H1 (cell line): ENCODE measurements at regions not wholly inside any gene's neighbourhood (a gene's known extent, or its start where the extent isn't known, plus 50 kb on each side); places are given as distances from the start of the nearest gene placed in this dataset.

Experiments used
- CTCF ChIA-PET: fragments of 300-600 bp; sonication (Branson Sonifier 250); formaldehyde crosslinking; loops from one replicate; lab custom pipeline; 2021; ENCODE audit not compliant: partially characterized antibody; lab: Charles Lee
- POLR2A ChIA-PET: fragments of 300-600 bp; sonication (Branson Sonifier 250); formaldehyde crosslinking; loops from one replicate; lab custom pipeline; 2021; ENCODE audit warnings: inconsistent platforms; ENCODE audit not compliant: partially characterized antibody; lab: Charles Lee
- DNase-seq, 2 experiments: peaks; one replicate each; pipeline versions ENCODE4 v3.0.0 to v3.0.0-alpha.2; 2010 to 2022; ENCODE audit warnings: low spot score in 2 of 2, low read depth in 1 of 2, mixed read lengths in 1 of 2
- FAIRE-seq: peaks from 2 replicates; lab custom pipeline; 2011; peaks lifted over from hg19 to GRCh38; lab: Jason Lieb, UNC
- H2AFZ ChIP-seq: 2 replicates; pipeline ENCODE4 v1.8.1; 2012; ENCODE audit warnings: low read length, inconsistent platforms
- H2AK5ac ChIP-seq: 2 replicates; pipeline ENCODE4 v1.6.1; 2013; ENCODE audit warnings: low read depth, low read length
- H2BK120ac ChIP-seq: replicated peaks from 2 replicates; pipeline ENCODE3; 2013; ENCODE audit warnings: low read depth, low read length, inconsistent platforms
- H2BK12ac ChIP-seq: 2 replicates; pipeline ENCODE4 v1.6.1; 2013; ENCODE audit warnings: low read depth, low read length
- H2BK15ac ChIP-seq: 2 replicates; pipeline ENCODE4 v1.6.1; 2013; ENCODE audit warnings: low read length
- H2BK20ac ChIP-seq: 2 replicates; pipeline ENCODE4 v1.6.1; 2013; ENCODE audit warnings: low read length
- H2BK5ac ChIP-seq: 2 replicates; pipeline ENCODE4 v1.6.1; 2013; ENCODE audit warnings: low read depth, low read length
- H3K14ac ChIP-seq: 2 replicates; pipeline ENCODE4 v1.6.1; 2013; ENCODE audit warnings: inconsistent platforms; ENCODE audit not compliant: insufficient read length
- H3K18ac ChIP-seq: 2 replicates; pipeline ENCODE4 v1.6.1; 2013; ENCODE audit warnings: low read length; ENCODE audit errors: extremely low read depth
- H3K23ac ChIP-seq: 2 replicates; pipeline ENCODE4 v1.6.1; 2013; ENCODE audit warnings: inconsistent platforms; ENCODE audit not compliant: insufficient read length
- H3K23me2 ChIP-seq: 2 replicates; pipeline ENCODE4 v1.6.1; 2013; ENCODE audit warnings: low read depth, low read length
- H3K27ac ChIP-seq: 2 replicates; pipeline ENCODE4 v1.6.1; 2011; ENCODE audit warnings: low read depth, low read length, inconsistent platforms
- H3K27me3 ChIP-seq, 4 experiments: replicated peaks in 1 of 4; 1 replicate in 1 of 4; 2 replicates in 3 of 4; pipeline versions ENCODE4 v1.6.1 to v1.8.1; 2011 to 2013; ENCODE audit warnings: low read length in 3 of 4, mild to moderate bottlenecking in 3 of 4, inconsistent platforms in 2 of 4, mixed read lengths in 2 of 4, moderate library complexity in 1 of 4; ENCODE audit not compliant: control insufficient read depth in 3 of 4, insufficient read depth in 3 of 4; ENCODE audit errors: extremely low read depth in 1 of 4
- H3K36me3 ChIP-seq, 4 experiments: 2 replicates each; pipeline versions ENCODE4 v1.6.1 to v1.8.1; 2011 to 2013; ENCODE audit warnings: mild to moderate bottlenecking in 4 of 4, low read length in 3 of 4, moderate library complexity in 2 of 4, control low read depth in 1 of 4, inconsistent platforms in 1 of 4; ENCODE audit not compliant: insufficient read depth in 4 of 4, control insufficient read depth in 2 of 4
- H3K4ac ChIP-seq: replicated peaks from 2 replicates; pipeline ENCODE3; 2013; ENCODE audit warnings: low read length, low read depth, mixed read lengths, inconsistent platforms; ENCODE audit not compliant: insufficient read length
- H3K4me1 ChIP-seq, 4 experiments: replicated peaks in 1 of 4; 1 replicate in 1 of 4; 2 replicates in 3 of 4; pipeline versions ENCODE4 v1.6.1 to v1.8.1; 2011 to 2013; ENCODE audit warnings: low read length in 3 of 4, inconsistent platforms in 2 of 4, mixed read lengths in 1 of 4; ENCODE audit not compliant: insufficient read depth in 4 of 4, control insufficient read depth in 3 of 4
- H3K4me2 ChIP-seq, 2 experiments: 2 replicates each; pipeline versions ENCODE4 v1.6.1 to v1.8.1; 2011 to 2013; ENCODE audit warnings: low read depth in 2 of 2, low read length in 2 of 2, control low read depth in 1 of 2, inconsistent platforms in 1 of 2, mild to moderate bottlenecking in 1 of 2; ENCODE audit not compliant: insufficient read depth in 1 of 2
- H3K4me3 ChIP-seq, 4 experiments: fragments of 200-600, 300-600 bp in 1 of 4; sonication (generic), shearing (Covaris generic), sonication (Bioruptor Twin) in 1 of 4; 2 replicates each; pipeline versions ENCODE4 v1.5.1 to v1.8.1; 2011 to 2016; ENCODE audit warnings: low read length in 4 of 4, low read depth in 3 of 4, control low read depth in 2 of 4, inconsistent platforms in 2 of 4, mild to moderate bottlenecking in 2 of 4, mixed read lengths in 1 of 4, moderate library complexity in 1 of 4; ENCODE audit not compliant: insufficient read depth in 2 of 4; ENCODE audit errors: extremely low read depth in 1 of 4
- H3K56ac ChIP-seq: replicated peaks from 2 replicates; pipeline ENCODE3; 2013; ENCODE audit warnings: low read depth, mild to moderate bottlenecking, mixed read lengths, low read length, inconsistent platforms; ENCODE audit not compliant: insufficient read length
- H3K79me1 ChIP-seq: 2 replicates; pipeline ENCODE4 v1.6.1; 2013; ENCODE audit warnings: low read depth, low read length, control low read depth
- H3K79me2 ChIP-seq, 2 experiments: 2 replicates each; pipeline versions ENCODE4 v1.6.1 to v1.8.1; 2012 to 2013; ENCODE audit warnings: low read length in 2 of 2, mild to moderate bottlenecking in 2 of 2, inconsistent platforms in 1 of 2; ENCODE audit not compliant: insufficient read depth in 2 of 2, control insufficient read depth in 1 of 2
- H3K9ac ChIP-seq, 4 experiments: replicated peaks in 1 of 4; 1 replicate in 1 of 4; 2 replicates in 3 of 4; pipeline versions ENCODE4 v1.6.1 to v1.8.1; 2011 to 2013; ENCODE audit warnings: low read depth in 3 of 4, low read length in 3 of 4, control low read depth in 2 of 4, mild to moderate bottlenecking in 2 of 4, moderate library complexity in 2 of 4, inconsistent platforms in 1 of 4; ENCODE audit errors: extremely low read depth in 1 of 4
- H3K9me3 ChIP-seq, 2 experiments: 2 replicates each; pipeline versions ENCODE4 v1.6.1 to v1.8.1; 2012 to 2013; ENCODE audit warnings: mild to moderate bottlenecking in 2 of 2, moderate library complexity in 2 of 2, control low read depth in 1 of 2, inconsistent platforms in 1 of 2, low read depth in 1 of 2, low read length in 1 of 2, mixed read lengths in 1 of 2; ENCODE audit not compliant: insufficient read depth in 2 of 2
- H4K20me1 ChIP-seq, 2 experiments: replicated peaks in 1 of 2; 2 replicates each; pipeline versions ENCODE3 to v1.8.1; 2011 to 2013; ENCODE audit warnings: inconsistent platforms in 2 of 2, low read length in 2 of 2, mild to moderate bottlenecking in 1 of 2; ENCODE audit not compliant: insufficient read depth in 2 of 2, control insufficient read depth in 1 of 2
- H4K5ac ChIP-seq: 2 replicates; pipeline ENCODE4 v1.6.1; 2013; ENCODE audit warnings: low read length, low read depth, mixed read lengths, inconsistent platforms; ENCODE audit not compliant: insufficient read length
- H4K8ac ChIP-seq: 2 replicates; pipeline ENCODE4 v1.8.0; 2013; ENCODE audit warnings: mild to moderate bottlenecking, moderate library complexity, low read length, inconsistent platforms; ENCODE audit not compliant: insufficient read depth; ENCODE audit errors: extremely low read depth
- H4K91ac ChIP-seq: replicated peaks from 2 replicates; pipeline ENCODE3; 2013; ENCODE audit warnings: low read length, mixed read lengths, inconsistent platforms; ENCODE audit not compliant: insufficient read length
- CHD2 ChIP-seq: IDR thresholded peaks from 2 replicates; pipeline ENCODE4 v1.6.1; 2012; ENCODE audit warnings: low read length, improper control_type of control experiment
- EZH2 ChIP-seq: fragments of 200-600 bp; sonication (generic); IDR thresholded peaks from 2 replicates; pipeline ENCODE4 v1.7.1; 2012; ENCODE audit warnings: low read depth, mild to moderate bottlenecking, moderate library complexity, low read length, inconsistent platforms; ENCODE audit not compliant: severe bottlenecking
- NANOG ChIP-seq: IDR thresholded peaks from 2 replicates; pipeline ENCODE4 v1.6.1; 2011; ENCODE audit warnings: low read length, low read depth, mild to moderate bottlenecking, inconsistent platforms; ENCODE audit not compliant: insufficient read depth, poor library complexity, severe bottlenecking
- RNF2 ChIP-seq: fragments of 200-900, 300-1000 bp; sonication (generic); IDR thresholded peaks from 2 replicates; pipeline ENCODE4 v1.7.1; 2016; ENCODE audit warnings: borderline replicate concordance, low read depth, mild to moderate bottlenecking, antibody characterized with exemption, low read length; ENCODE audit not compliant: poor library complexity, severe bottlenecking; ENCODE audit errors: missing control alignments
- SIX5 ChIP-seq: IDR thresholded peaks from 2 replicates; pipeline ENCODE4 v1.6.1; 2011; ENCODE audit warnings: mild to moderate bottlenecking, low read depth, low read length
- SP4 ChIP-seq: IDR thresholded peaks from 2 replicates; pipeline ENCODE4 v1.6.1; 2012; ENCODE audit warnings: low read length, inconsistent platforms
- WGBS, 2 experiments: shearing (Covaris generic) in 1 of 2; methylation state at CpG; one replicate each; pipeline versions ENCODE4 v1.1.6 to v1.1.7; 2013 to 2015; ENCODE audit warnings: low lambda C conversion rate in 2 of 2, mixed read lengths in 2 of 2, inconsistent platforms in 1 of 2, low coverage in 1 of 2, missing lambda C conversion rate in 1 of 2; ENCODE audit not compliant: insufficient replicate concordance in 2 of 2, insufficient coverage in 1 of 2, insufficient read length in 1 of 2; ENCODE audit errors: extremely low coverage in 1 of 2, missing lambda C conversion rate in 1 of 2; 5-methylcytosine and 5-hydroxymethylcytosine counted together

DNA sequence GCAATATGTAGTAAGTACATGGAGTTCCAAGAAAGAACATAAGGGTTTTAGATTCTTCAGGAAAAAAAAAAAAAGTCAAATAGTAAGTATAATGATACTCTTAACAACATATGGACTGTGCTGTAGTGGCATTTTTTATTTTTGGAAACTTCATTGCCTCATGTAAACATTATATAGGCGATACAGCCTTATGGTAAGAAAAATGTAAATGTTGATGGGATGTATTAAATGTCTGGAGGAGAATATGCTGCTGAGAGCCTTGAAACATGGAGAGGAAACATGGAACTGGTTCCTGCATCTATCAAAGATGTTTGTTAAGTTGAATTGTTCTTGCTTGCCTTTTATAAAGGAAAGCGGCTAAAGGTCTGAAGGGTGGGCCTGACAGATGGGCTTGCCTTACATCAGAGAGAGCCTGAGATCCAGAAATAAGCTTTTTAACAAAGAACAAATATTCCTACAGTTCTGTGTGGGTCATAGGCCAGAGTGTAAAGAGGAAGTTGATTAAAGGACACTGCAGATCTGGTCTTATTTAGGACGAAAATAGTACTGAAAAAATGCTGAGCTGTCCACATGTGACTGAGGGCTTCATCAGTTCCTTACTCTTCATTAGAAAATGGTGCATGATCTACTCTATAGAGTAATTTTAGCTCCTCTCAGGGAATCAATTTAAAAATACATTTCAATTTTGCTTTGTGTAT is 448.1 kb upstream of the DCN start:
- no peak for FAIRE-seq
- Histone ChIP-seq H4K20me1 (no peaks in the 10 kb centered on the region), H2AFZ (no peak overlapping the region)

More for the DNA sequence above, 448.1 kb upstream of the DCN start:
- no peak overlapping the region for H2AK5ac ChIP-seq
- H3K79me2 ChIP-seq = no peaks in the 10 kb centered on the region
- H3K56ac ChIP-seq = no peak overlapping the region
- H2BK15ac ChIP-seq = no peak overlapping the region
- no peaks in the 10 kb centered on the region for H3K23me2 ChIP-seq
- no peak overlapping the region for H3K4ac ChIP-seq
- 96% methylated on average over 3 of the region's 3 CpGs; no CpG with 5 or more reads in 1 of the 2 experiments for WGBS, 2 experiments
- H4K5ac ChIP-seq = no peak overlapping the region
- no peak overlapping the region for H2BK12ac ChIP-seq
- H3K4me1 ChIP-seq = no peaks in the 10 kb centered on the region
- peaks cover 9 to 11% of the 10 kb centered on the region in 2 experiments; a peak in 3 of 4 replicates for H3K9me3 ChIP-seq
- no peak for TF ChIP-seq EZH2
- TF ChIP-seq NANOG = no peak
- no peak for TF ChIP-seq RNF2
- TF ChIP-seq SP4 = no peak
- no peak for TF ChIP-seq SIX5
- no peak for TF ChIP-seq CHD2
- TF ChIP-seq, all 59 proteins: peak for 0
- H3K9ac ChIP-seq = no peak overlapping the region
- H4K8ac ChIP-seq = no peak overlapping the region
- H2BK120ac ChIP-seq = no peak overlapping the region
- H3K18ac ChIP-seq = no peak overlapping the region
- H2BK20ac ChIP-seq = no peak overlapping the region
- H3K27me3 ChIP-seq = no peaks in the 10 kb centered on the region
- H3K27ac ChIP-seq = no peak overlapping the region
- ChIA-PET CTCF (interaction anchor here (0.8 to 2.1 kb wide), 2 partner anchors 9 to 52 kb away, joined by 3 to 5 read pairs; no protein-coding TSS in a partner anchor), POLR2A (no interaction called here)
- no peak overlapping the region for H3K14ac ChIP-seq
- H3K79me1 ChIP-seq = no peaks in the 10 kb centered on the region
- no peak overlapping the region for H3K4me3 ChIP-seq
- H3K36me3 ChIP-seq = peaks cover 0 to 4% (median 0%) of the 10 kb centered on the region in 4 experiments; a peak in 1 of 8 replicates
- DNase-seq = no peak
- H4K91ac ChIP-seq = no peak overlapping the region
- H3K4me2 ChIP-seq = no peak overlapping the region
- no peak overlapping the region for H2BK5ac ChIP-seq
- no peak overlapping the region for H3K23ac ChIP-seq
